Keratinocyte (primary cell): ENCODE measurements at regions not wholly inside any gene's neighbourhood (a gene's known extent, or its start where the extent isn't known, plus 50 kb on each side); places are given as distances from the start of the nearest gene placed in this dataset.

Source experiments
- DNase-seq: peaks from one replicate; pipeline ENCODE4 v3.0.0-alpha.2; 2011; ENCODE audit warnings: low read depth, missing footprints, low spot score
- FAIRE-seq: peaks from 2 replicates; lab custom pipeline; 2011; peaks lifted over from hg19 to GRCh38; lab: Jason Lieb, UNC
- H2AFZ ChIP-seq: 2 replicates; pipeline ENCODE4 v1.6.0; 2012; ENCODE audit warnings: low read length, control low read depth, inconsistent platforms; ENCODE audit not compliant: control insufficient read depth
- H3K27ac ChIP-seq: 2 replicates; pipeline ENCODE4 v1.5.1; 2011; ENCODE audit warnings: low read length; ENCODE audit not compliant: control insufficient read depth, insufficient read depth
- H3K27me3 ChIP-seq: 3 replicates; pipeline ENCODE4 v1.6.0; 2011; ENCODE audit warnings: low read length; ENCODE audit not compliant: control insufficient read depth, insufficient read depth; ENCODE audit errors: extremely low read depth
- H3K36me3 ChIP-seq, 2 experiments: 2 replicates in 1 of 2; 3 replicates in 1 of 2; pipeline ENCODE4 v1.5.1; 2011; ENCODE audit warnings: low read length in 2 of 2, mild to moderate bottlenecking in 1 of 2; ENCODE audit not compliant: control insufficient read depth in 2 of 2, insufficient read depth in 2 of 2; ENCODE audit errors: extremely low read depth in 1 of 2
- H3K4me1 ChIP-seq: 3 replicates; pipeline ENCODE4 v1.5.1; 2011; ENCODE audit warnings: low read length; ENCODE audit not compliant: control insufficient read depth, insufficient read depth; ENCODE audit errors: extremely low read depth
- H3K4me2 ChIP-seq: 3 replicates; pipeline ENCODE4 v1.6.0; 2011; ENCODE audit warnings: low read depth, low read length; ENCODE audit not compliant: control insufficient read depth, insufficient read depth; ENCODE audit errors: extremely low read depth
- H3K4me3 ChIP-seq, 3 experiments: fragments of 200-600 bp in 1 of 3; sonication (generic) in 1 of 3; 2 replicates in 2 of 3; 3 replicates in 1 of 3; pipeline ENCODE4 v1.5.1; 2011 to 2016; ENCODE audit warnings: low read length in 3 of 3, mild to moderate bottlenecking in 3 of 3, control low read depth in 2 of 3, inconsistent platforms in 1 of 3, low read depth in 1 of 3, mixed read lengths in 1 of 3, mixed run types in 1 of 3, moderate library complexity in 1 of 3; ENCODE audit not compliant: control insufficient read depth in 2 of 3, insufficient read depth in 2 of 3; ENCODE audit errors: extremely low read depth in 1 of 3
- H3K79me2 ChIP-seq: 2 replicates; pipeline ENCODE4 v1.6.0; 2012; ENCODE audit warnings: low read length; ENCODE audit not compliant: control insufficient read depth, insufficient read depth
- H3K9ac ChIP-seq: 3 replicates; pipeline ENCODE4 v1.6.0; 2011; ENCODE audit warnings: low read length; ENCODE audit not compliant: control insufficient read depth, insufficient read depth; ENCODE audit errors: extremely low read depth
- H3K9me1 ChIP-seq: 3 replicates; pipeline ENCODE4 v1.6.0; 2011; ENCODE audit warnings: low read length; ENCODE audit not compliant: control insufficient read depth, insufficient read depth; ENCODE audit errors: extremely low read depth
- H3K9me3 ChIP-seq: 2 replicates; pipeline ENCODE4 v1.5.1; 2012; ENCODE audit warnings: low read depth, low read length; ENCODE audit not compliant: control insufficient read depth
- H4K20me1 ChIP-seq: 3 replicates; pipeline ENCODE4 v1.6.0; 2011; ENCODE audit warnings: low read length; ENCODE audit not compliant: control insufficient read depth, insufficient read depth; ENCODE audit errors: extremely low read depth
- CTCF ChIP-seq, 3 experiments: IDR thresholded peaks in 1 of 3; conservative IDR thresholded peaks in 1 of 3; optimal IDR thresholded peaks in 1 of 3; 2 replicates in 2 of 3; 3 replicates in 1 of 3; pipeline versions ENCODE3 to v1.5.1; 2011; ENCODE audit warnings: low read length in 3 of 3, mild to moderate bottlenecking in 3 of 3, moderate library complexity in 2 of 3, control low read depth in 1 of 3, inconsistent platforms in 1 of 3; ENCODE audit not compliant: insufficient read depth in 2 of 3; ENCODE audit errors: extremely low read depth in 1 of 3
- EZH2 ChIP-seq: IDR thresholded peaks from one replicate; pipeline ENCODE4 v1.6.1; 2012; ENCODE audit warnings: inconsistent platforms, mild to moderate bottlenecking, low read length, moderate library complexity
- dilution Hi-C: fragments of 300-500 bp; cut with MboI; formaldehyde crosslinking; loops from one replicate; pipeline ENCODE4 v1.7.0; 2020; ENCODE audit warnings: low sequenced_read_pairs; ENCODE audit not compliant: extremely low pct_ligation_motif_present

GRCh38 chr16:59295993-59296736 lies 562.0 kb upstream of the GOT2 start:
- FAIRE-seq = no peak

GRCh38 chr16:59295474-59295873 lies 561.4 kb upstream of the GOT2 start:
- Histone ChIP-seq H2AFZ (no peak overlapping the region), H3K27ac (no peak overlapping the region), H3K9ac (no peak overlapping the region), H3K27me3 (no peaks in the 10 kb centered on the region), H3K9me1 (no peaks in the 10 kb centered on the region), H3K9me3 (no peaks in the 10 kb centered on the region), H3K4me2 (no peak overlapping the region), H3K36me3 (no peaks in the 10 kb centered on the region), H3K4me3 (no peak overlapping the region), H4K20me1 (no peaks in the 10 kb centered on the region), H3K4me1 (no peaks in the 10 kb centered on the region), H3K79me2 (no peaks in the 10 kb centered on the region)
- TF ChIP-seq EZH2 = no peak
- TF ChIP-seq CTCF (optimal IDR thresholded peaks at IDR 0.05 in 1 of 3, IDR thresholded peaks at IDR 0.05 in 1 of 3, conservative IDR thresholded peaks at IDR 0.05 in 1 of 3; ENCODE audit: extremely low read depth in 1 of 3, insufficient read depth in 2 of 3, low read length in 3 of 3) = no peak
- dilution Hi-C loops = no loop called here
- FAIRE-seq (no peak), DNase-seq (no peak)

More at GRCh38 chr16:59295993-59296736, 562.0 kb upstream of the GOT2 start:
- no peaks in the 10 kb centered on the region for H3K9me1 ChIP-seq
- no peak overlapping the region for H2AFZ ChIP-seq
- no peak overlapping the region for H3K4me2 ChIP-seq
- dilution Hi-C loops = no loop called here
- H3K36me3 ChIP-seq = no peaks in the 10 kb centered on the region
- no peaks in the 10 kb centered on the region for H3K4me1 ChIP-seq
- DNase-seq = no peak
- TF ChIP-seq CTCF (optimal IDR thresholded peaks at IDR 0.05 in 1 of 3, IDR thresholded peaks at IDR 0.05 in 1 of 3, conservative IDR thresholded peaks at IDR 0.05 in 1 of 3; ENCODE audit: extremely low read depth in 1 of 3, insufficient read depth in 2 of 3, low read length in 3 of 3) (no peak), EZH2 (no peak)
- no peak overlapping the region for H3K4me3 ChIP-seq
- no peaks in the 10 kb centered on the region for H3K9me3 ChIP-seq
- H3K79me2 ChIP-seq = no peaks in the 10 kb centered on the region
- no peaks in the 10 kb centered on the region for H3K27me3 ChIP-seq
- no peaks in the 10 kb centered on the region for H4K20me1 ChIP-seq
- H3K27ac ChIP-seq = no peak overlapping the region
- H3K9ac ChIP-seq = no peak overlapping the region
